ENCODE measurements at regions not wholly inside any gene's neighbourhood (a gene's known extent, or its start where the extent isn't known, plus 50 kb on each side); places are given as distances from the start of the nearest gene placed in this dataset.

GRCh38 chr14:101123618-101124510 lies 220.3 kb upstream of the RTL1 start:
- TF ChIP-seq CTCF (IDR thresholded peaks at IDR 0.05) (no peak), POLR2AphosphoS5 (IDR thresholded peaks at IDR 0.05) (no peak), POLR2A (IDR thresholded peaks at IDR 0.05) (no peak), EP300 (IDR thresholded peaks at IDR 0.05) (no peak)
